Stimulated activated CD8-positive, alpha-beta memory T cell treated with anti-CD3 and anti-CD28 coated beads, Interleukin-7, amount 100 ng/mL, for 48 hours (primary cell): ENCODE measurements at regions not wholly inside any gene's neighbourhood (a gene's known extent, or its start where the extent isn't known, plus 50 kb on each side); places are given as distances from the start of the nearest gene placed in this dataset.
"Not testable (repeated sequence)": the region's sequence is repeated elsewhere in the genome, so short reads cannot be mapped to it uniquely, and the experiment has no call there.

Source experiments
- DNase-seq, 2 donors: peaks; one replicate each; pipeline ENCODE4 v3.0.0-alpha.2; 2020; ENCODE audit warnings: low read depth in 1 of 2; ENCODE audit errors: extremely low read depth in 1 of 2

DNA sequence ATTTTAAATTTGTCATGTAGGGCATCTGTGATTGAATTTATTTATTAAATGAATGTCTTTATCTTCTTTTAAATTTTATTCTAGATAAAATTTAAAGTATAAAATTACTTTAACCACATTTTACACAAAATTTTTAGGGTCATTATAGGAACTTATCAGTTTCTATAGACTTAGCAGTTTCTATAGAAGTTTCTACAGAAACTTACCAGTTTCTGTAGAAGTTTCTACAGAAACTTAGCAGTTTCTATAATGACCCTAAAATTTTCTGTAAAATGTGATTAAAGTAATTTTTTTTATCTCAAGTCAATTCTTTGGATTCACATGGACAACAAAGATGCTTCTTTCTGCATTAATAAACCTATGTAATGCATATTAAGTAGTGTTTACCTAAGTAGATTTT, 565.9 kb upstream of the TECRL start:
- DNase-seq: no peak

DNA sequence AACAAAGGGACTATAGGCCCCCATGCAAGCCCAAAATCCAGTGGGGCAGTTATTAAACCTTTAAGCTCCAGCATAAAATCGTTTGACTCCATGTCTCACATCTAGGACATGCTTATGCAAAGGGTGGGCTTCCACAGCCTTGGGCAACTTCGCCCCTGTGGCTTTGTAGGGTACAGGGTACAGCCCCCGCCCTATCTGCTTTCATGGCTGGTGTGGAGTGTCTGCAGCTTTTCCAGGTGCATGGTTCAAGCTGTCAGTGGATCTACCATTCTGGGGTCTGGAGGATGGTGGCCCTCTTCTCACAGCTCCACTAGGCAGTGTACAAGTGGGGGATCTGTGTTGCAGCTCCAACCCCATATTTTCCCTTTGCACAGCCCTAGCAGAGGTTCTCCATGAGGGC, 559.8 kb upstream of the TECRL start:
- no peak for DNase-seq

DNA sequence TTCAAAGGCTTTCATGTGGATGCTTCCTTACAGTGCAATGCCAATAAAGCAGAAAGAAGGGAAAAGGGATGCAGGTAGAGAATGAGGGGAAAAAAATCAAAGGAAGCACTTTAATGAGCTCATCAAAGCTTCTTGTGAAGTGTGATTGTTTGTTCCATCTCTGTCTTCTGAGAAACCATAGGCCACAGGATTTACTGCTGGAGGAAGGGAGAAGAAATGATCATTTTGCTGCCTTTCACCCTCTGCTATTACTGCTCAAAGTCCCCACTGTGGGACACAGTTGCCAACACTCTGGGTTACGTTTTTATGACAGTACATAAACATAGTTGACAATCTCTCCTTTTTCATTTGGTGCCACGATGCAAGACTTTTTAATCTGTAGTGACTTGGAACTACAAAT, 558.0 kb upstream of the TECRL start:
- DNase-seq: no peak

DNA sequence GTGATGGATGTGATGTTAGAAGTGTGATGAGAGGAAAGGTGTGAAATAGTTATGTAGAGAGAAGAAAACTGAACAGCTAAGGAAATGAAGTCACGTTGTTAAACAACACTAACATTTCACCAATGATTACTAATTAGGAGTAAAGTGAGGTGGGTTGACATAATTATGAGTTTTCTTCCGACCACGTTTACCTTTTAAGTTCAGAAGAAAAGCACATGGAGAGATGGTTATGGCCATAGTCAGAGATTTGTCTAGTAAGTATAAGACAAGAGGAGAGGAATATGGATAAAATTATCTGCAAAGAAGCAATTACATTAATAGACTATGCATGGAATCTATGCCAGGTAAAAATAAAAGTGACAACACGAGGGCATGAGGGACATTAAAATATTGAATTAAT, 551.3 kb upstream of the TECRL start:
- DNase-seq: no peak

DNA sequence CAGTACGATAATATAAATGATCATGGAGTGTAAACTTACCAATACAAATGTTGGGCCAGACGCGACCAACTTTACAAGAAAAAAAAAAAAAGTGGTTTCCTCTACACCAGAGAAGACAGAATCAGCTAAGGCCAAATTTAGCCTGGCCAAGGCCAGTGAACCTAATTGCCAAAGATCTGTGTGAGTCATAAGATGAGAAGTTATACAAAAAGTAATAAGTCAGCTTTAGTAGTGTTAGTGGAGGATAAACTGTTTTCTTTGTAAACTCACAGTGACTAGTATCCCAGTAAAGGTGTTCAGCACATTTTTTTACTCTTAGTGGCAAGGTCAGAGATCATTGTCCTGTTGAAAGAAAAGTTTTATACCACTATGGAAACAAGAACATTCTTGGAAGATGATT, 531.4 kb upstream of the TECRL start:
- no peak for DNase-seq

DNA sequence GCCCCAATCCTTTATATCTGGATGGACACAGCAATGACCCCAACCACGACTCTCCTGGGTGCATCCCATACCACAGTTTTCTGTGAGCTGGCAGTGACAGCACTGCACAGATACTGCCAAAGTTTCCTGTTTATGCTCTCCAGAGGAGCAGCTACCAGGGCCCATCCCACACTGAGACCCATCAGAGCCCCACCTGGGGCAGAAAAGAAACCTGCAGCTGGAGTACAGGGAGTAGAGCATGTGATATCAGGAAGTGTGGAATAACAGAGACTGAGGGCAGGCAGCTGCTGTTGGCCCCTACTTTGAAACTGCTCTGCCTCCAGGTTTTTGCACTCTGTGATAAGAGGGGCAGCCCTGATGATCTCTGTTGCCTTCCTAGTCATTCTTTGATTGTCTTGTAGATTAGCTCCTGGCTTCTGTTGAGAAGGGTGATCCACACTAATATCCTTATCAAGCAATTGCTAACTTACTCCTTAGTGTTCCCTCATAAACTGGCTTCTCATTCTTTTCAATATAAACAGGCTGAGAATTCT, 526.3 kb upstream of the TECRL start:
- DNase-seq: no peak

DNA sequence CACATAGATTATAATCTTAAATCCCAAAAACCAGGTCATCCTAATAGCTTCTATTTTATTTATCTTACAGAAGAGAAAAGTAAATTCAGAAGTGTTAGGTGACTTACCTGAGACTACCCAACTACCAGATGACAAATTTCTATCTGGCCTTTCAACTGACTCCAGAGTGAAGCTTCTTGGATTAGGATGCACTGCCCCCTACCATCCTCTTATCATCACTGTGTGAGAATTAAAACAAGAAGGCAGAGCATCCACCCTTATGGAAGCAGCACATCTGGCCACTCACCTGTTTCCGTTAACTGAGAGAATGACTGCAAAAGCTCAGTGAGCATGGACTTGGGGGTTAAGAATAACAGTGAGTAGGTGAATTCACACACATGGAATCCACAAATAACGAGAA, 502.6 kb upstream of the TECRL start:
- no peak for DNase-seq

DNA sequence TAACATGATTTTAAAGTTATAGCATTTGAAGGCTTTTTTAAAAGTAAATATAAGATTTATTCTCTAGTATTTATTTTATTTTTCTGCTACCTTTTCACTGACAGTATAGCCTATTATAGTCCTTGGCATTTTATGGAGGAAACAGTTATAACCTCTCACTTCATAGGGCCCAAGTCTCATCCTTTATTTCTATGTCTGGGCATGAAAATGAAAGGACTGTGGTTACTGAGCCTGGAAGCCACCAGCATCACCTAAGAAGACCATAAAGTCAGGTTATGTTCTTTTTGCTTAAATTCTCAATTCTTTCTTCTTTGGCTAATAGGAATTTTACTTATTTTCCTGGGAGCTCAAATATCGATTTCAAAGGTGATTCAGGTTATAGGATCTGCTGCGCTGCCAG, 494.7 kb upstream of the TECRL start:
- no peak for DNase-seq

DNA sequence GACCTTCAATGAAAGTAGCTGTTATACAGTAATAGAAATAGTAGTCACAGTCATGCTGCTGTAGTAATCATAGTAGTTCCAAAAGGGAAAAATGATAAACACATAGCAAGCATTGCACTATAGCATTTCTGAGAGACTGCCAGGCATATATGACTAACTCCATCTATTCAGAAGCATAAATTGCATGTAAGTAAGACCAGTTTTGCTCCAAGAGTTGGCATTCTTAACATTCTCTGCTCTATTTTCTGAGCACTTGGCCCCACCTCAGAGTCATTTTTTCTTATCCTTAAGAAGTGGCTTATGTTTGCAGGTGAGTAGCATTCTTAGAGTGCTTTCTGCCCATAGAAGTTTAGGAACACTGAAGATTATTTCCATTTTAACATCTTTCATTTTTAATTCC, 490.3 kb upstream of the TECRL start:
- DNase-seq: no peak

DNA sequence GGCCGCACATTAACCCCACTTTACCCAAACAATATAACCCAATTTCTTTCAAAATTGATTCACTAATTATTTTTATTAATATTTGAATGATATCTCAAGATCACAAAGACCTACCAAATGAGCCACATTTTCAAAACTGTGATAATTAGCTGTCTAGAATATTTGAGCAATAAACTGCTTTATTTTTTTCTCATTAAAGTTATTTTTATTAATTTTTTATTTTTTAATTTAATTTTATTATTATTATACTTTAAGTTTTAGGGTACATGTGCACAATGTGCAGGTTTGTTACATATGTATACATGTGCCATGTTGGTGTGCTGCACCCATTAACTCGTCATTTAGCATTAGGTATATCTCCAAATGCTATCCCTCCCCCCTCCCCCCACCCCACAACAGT, 489.8 kb upstream of the TECRL start:
- DNase-seq: not testable (repeated sequence)

DNA sequence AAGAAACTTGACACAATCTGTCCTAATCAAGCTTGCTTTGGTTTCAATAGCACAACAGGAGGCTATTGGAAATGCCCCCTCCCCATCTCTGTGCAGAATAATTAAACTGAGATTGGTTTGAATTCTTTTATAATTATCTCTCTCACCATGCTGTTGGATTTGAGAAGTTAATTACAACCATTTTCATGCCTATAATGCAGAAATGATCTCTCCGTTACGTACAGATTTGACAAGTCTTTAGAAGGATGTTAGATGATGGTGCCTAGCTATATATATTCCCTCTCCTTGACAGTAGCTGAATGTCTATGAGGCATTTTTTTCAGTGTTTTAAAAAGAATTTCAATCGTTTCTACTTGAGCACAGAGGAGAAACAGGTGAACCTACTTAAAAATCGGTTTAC, 488.4 kb upstream of the TECRL start:
- no peak for DNase-seq

DNA sequence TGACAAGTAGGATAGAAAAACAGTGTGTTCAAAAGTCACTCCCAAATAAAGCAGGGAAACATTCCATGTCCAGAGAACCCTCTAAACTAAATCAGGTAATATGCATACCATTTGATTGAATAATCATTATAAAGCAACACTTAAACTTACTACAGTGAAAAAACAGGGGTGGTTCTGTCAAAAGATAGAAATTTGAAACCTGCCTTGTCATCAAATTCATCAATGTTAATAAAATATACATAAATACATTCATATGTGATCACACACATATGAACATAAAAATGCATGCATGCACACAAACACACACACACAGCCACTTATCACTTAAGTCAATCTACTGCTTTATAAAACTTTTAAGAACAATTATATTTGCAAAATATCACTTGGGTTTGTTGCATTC, 485.8 kb upstream of the TECRL start:
- no peak for DNase-seq

DNA sequence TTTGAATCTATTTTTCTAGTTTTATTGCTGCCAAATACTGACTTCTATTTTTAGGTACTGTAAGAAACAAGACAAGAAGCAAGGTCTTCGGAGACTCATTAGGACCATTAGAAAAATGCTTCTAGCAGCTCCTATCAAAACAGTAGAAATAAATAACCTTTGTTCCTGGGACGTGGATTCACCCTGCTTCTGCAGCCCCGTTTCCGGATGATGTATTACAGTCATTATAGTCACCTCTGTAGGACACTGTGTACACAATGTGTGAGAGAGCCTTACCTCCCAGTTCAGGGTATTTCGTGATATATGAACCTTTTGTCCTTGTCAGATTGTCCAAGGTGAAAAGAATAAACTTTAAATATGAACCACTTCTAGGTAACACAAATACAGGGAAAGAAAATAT, 484.0 kb upstream of the TECRL start:
- no peak for DNase-seq

DNA sequence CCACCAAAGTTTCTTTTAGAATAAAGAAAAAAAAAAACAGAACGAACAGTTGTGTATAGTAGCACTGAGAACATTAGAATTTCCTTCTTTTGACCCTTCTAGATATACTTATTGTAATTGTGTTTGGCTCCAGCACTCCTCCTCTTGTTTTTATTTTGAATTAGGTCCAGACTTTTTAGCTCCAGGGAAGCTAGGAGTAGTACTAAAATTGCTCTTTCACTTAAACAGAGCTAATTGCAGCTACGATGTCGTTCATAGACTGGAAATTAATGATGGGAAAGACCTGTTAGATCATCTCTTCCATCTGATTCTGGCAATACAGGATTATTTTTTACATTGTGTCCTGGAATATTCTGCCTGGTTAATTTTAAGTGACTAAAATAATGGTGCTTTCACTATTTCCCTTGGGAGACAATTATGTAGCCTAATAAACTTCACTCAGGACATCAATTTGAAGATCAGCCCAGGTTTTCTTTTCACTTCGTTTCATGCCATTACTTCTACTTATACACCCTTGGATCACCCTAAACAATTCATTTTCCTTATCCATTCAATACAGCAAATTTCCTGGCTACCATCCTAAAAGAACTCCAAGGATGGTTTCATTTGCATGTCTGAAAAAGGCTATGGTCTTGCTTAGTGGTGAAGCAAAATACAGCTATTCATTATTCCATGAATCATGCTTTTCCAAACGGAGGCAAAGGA, 480.8 kb upstream of the TECRL start:
- no peak for DNase-seq

DNA sequence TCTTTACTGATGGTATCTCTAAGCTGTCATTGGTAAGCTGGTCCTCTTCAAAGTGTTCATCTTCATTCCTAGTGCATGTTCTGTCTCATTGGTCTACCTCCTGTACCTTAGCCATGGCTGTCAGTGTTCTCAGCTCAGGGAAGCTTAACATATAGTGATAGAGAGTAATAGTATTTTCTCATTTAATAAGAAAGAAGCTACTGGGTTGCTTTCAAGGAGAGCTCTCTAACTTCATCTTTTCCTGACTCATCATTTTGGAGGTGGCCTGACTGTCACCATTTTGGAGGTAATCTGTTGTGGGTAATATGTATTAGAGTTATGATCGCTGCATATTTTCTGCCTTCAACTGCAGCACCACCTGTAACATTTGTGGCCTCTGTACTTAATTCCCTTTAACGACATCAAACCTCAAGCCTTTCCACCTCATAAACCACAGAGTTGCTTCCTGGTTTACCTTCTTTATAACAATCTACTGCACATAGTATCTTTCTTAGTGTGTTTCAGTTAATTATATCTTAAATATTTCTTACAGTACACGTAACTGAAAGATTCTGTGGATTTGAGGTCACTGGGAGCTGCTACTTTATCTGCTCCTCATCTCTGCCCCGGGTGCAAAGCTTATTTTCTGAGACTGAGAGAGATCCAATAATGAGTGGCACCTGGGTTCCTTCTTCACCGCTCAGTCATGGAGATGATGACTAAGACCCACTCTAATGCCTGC, 474.0 kb upstream of the TECRL start:
- no peak for DNase-seq

DNA sequence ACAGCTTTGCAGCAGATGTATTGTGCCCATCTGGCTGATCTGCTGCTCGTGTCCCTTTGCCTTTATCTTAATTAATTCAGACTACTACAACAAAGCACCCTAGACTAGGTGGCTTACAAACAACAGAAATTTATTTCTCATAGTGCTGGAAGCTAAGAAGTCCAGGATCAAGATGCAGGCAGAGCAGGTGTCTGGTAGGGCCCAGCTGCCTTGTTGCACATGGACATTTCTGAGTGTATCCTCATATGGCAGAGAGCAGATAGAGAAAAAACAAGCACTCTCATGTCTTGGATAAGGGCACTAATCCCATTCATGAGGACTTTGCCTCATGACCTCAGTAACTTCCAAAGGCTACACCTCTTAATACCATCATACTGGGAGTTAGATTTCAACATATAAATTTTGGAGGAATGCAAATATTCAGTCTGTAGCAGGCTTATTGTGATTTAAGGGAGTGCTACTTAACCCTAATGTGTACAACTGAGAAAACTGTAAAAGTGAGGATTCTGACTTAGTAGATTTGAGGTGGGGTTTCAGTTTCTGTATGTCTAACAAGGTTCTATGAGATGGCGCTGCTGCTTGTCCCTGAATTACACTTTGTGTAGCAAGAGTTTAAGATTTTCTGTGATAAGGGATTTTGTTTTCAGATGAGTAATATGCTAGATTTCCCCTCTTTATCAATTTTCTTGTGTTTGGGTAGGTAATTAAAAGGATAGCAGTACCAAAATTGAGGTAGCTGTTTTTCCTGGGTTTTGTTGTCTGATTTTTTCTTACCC, 473.2 kb upstream of the TECRL start:
- DNase-seq: no peak

DNA sequence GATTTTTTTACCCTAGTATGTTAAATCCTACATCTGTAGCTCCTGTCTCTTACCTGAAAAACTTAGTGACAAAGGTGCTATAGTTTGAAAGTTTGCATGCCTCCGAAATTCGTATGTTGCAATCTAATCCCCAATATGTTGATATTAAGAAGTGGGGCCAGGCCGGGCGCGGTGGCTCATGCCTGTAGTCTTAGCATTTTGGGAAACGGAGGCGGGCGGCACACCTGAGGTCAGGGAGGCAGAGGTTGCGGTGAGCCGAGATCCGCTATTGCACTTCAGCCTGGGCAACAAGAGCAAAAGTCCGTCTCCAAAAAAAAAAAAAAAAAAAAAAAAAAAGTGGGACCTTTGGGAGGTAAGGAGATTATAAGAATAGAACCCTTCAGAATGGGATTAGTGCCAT, 471.3 kb upstream of the TECRL start:
- DNase-seq: no peak

DNA sequence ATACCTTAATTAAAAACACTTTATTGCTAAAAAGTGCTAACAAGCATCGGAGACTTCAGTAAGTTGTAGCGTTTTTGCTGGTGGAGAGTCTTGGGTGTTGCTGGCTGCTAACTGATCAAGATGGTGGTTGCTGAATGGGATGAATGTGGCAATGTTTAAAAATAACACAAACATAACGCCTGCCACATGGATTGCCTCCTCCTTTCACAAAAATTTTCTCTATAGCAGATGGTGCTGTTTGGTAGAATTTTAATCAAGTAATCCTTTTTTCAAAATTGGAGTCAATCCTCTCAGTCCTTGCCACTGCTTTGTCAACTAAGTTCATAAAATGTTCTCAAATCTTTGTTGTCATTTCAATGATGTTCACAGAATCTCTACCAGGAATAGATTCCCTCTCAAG, 466.8 kb upstream of the TECRL start:
- DNase-seq: no peak

DNA sequence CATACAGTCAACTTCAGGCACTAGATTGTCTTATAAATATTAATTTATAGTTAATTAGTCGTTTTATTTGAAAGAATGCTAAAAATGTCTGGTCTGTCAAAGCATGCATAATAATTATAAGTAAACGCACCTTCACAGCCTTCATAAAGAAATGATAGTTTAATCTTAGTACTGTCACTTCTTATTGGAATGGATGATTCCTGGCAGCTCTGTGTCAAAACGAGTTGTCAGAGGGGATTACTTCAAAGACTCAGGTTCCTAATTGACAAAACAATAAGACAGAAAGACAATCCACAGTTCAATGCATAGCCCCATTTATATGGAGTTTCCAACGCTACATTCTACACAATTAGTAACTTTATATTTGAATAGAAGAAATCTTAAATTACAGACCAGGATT, 461.3 kb upstream of the TECRL start:
- no peak for DNase-seq

DNA sequence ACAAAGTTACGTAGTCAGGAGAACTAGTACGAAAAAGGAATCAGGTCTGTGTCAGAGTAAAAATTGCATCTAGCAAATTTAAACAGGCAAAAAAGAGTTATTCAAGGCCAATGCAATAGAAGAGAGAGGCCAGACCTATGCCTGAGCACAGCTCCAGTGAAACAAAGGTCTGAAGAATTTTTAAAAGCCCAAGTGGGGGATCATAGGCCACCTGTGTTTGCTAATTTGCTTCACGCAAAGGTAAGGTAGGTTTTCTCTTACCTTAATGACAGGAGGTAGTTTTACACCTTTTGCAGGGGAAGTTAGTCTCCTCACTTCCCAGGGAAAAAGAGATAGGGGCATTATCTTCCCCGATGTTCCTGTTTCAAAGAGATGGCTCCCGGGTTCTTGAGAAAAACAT, 448.6 kb upstream of the TECRL start:
- DNase-seq: no peak

DNA sequence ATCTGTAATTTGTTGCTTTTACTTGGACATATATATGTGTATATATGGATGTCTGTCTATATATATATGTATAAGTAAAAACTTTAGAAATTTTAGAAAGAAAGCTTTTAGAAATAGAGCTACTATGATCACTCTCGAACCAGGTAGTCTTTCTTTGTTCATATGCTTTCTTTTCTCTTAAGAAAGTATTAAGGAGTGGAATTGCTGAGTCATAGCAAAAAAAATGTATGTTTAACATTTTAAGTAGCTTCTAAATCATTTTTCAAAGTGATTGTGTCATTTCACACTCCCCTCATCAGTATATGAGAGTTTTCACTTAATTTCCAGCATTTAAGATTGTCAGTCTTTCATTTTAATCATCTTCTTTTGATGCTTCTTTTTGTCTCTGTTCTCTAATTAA, 447.9 kb upstream of the TECRL start:
- no peak for DNase-seq

DNA sequence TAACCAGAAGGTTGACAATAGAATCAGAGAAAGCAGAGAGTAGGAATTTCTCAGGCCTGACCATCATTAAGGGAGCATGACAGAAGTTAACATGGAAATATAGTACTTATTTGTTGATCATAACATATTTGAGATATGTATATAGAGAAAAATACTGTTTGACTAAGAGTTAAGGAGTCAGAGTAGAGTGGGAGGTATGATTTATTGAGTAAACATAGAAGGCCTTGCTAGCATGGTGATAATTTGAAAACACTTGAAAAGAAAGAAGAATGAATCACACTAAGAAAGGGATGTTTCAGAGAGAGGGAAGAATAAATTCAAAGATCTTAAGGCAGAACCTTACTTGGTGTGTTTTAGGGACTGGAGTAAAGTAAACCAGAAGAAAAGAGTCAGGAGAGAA, 437.2 kb upstream of the TECRL start:
- DNase-seq: no peak
